Ovary (tissue), 7 donors: ENCODE measurements at regions not wholly inside any gene's neighbourhood (a gene's known extent, or its start where the extent isn't known, plus 50 kb on each side); places are given as distances from the start of the nearest gene placed in this dataset.

ENCODE experiments used
- DNase-seq, 5 donors: peaks; one replicate each; pipeline ENCODE4 v3.0.0-alpha.2; 2019 to 2020
- H3K27ac ChIP-seq, 2 donors: fragments of 200-600 bp; one replicate each; pipeline versions ENCODE4 v1.5.1 to v1.8.0; 2019 to 2022
- H3K27me3 ChIP-seq: fragments of 200-600 bp; one replicate; pipeline ENCODE4 v1.8.0; 2022
- H3K36me3 ChIP-seq: fragments of 200-600 bp; sonication (generic); one replicate; pipeline ENCODE4 v1.5.1; 2019
- H3K4me1 ChIP-seq: one replicate; pipeline ENCODE4 v1.8.1; 2013; ENCODE audit warnings: mild to moderate bottlenecking, moderate library complexity; ENCODE audit not compliant: insufficient read depth
- H3K4me3 ChIP-seq: fragments of 200-600 bp; sonication (generic); one replicate; pipeline ENCODE4 v1.5.1; 2017
- H3K9me3 ChIP-seq, 2 donors: fragments of 200-600 bp in 1 of 2; sonication (generic) in 1 of 2; one replicate each; pipeline versions ENCODE4 v1.5.1 to v1.8.1; 2013 to 2019; ENCODE audit warnings: mild to moderate bottlenecking in 1 of 2, moderate library complexity in 1 of 2
- EP300 ChIP-seq: sonication (generic); formaldehyde crosslinking; IDR thresholded peaks from one replicate; pipeline ENCODE4 v1.6.1; 2017; ENCODE audit warnings: antibody characterized with exemption
- POLR2A ChIP-seq: fragments of 450-650 bp; IDR thresholded peaks from one replicate; pipeline ENCODE4 v1.6.1; 2017; ENCODE audit warnings: antibody characterized with exemption, mild to moderate bottlenecking, moderate library complexity
- WGBS, 3 donors: extraction: QIAGEN DNeasy Blood & Tissue Kit in 1 of 3; methylation state at CpG; one replicate each; pipeline versions ENCODE4 v1.1.5 to v1.1.7; 2013 to 2017; 5-methylcytosine and 5-hydroxymethylcytosine counted together
- intact Hi-C, 4 donors: fragments of 100-400 bp; cut with DNase I; formaldehyde crosslinking; loops; one replicate each; pipeline versions ENCODE4 v1.11.0 to v1.15.1; 2022 to 2023
- TF ChIP-seq, protein P1 (sequence below), 3 donors: fragments of 450-650 bp in 2 of 3; fragments of 200-600 bp in 1 of 3; IDR thresholded peaks; one replicate each; pipeline versions ENCODE4 v1.5.1 to v1.8.0; 2016 to 2022; ENCODE audit warnings: antibody characterized with exemption in 3 of 3, mild to moderate bottlenecking in 1 of 3
- donor health status: DM: no; HTN: no; CAD: no; lungs with moderate emphysema.
- donor health status: DM: no; HTN: no; CAD: no.
- donor health status: Bipolar disorder and iron deficiency.
- donor health status: DM: no; HTN: no; CAD: no.
- donor health status: DM: yes; HTN: yes; CAD: no.

DNA sequence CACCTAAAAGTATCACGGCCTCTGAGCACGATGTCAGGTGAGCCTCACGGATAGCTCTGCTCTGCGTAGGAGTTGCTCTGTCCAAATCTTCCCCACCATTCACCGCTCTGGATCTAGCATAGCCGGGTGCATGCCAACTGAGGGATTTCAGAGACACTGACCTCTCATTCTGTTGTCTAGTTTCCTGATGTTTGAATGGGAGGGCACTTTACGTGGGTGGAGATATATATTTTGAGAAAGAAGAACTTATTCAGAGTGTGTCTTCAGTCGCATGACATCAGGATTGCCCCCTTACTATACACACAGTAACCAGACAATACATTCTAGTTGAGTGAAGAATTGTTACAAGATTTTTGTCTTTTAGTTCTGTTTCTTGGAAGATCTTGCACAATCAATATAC is 96.5 kb upstream of the CITED2 start:
- H3K9me3 ChIP-seq: no peaks in the 10 kb centered on the region
- H3K36me3 ChIP-seq: no peaks in the 10 kb centered on the region
- H3K4me1 ChIP-seq: peaks cover 19% of the 10 kb centered on the region
- no peak overlapping the region for H3K27ac ChIP-seq
- no peak overlapping the region for H3K4me3 ChIP-seq
- TF ChIP-seq POLR2A: no peak
- TF ChIP-seq, protein P1, sequence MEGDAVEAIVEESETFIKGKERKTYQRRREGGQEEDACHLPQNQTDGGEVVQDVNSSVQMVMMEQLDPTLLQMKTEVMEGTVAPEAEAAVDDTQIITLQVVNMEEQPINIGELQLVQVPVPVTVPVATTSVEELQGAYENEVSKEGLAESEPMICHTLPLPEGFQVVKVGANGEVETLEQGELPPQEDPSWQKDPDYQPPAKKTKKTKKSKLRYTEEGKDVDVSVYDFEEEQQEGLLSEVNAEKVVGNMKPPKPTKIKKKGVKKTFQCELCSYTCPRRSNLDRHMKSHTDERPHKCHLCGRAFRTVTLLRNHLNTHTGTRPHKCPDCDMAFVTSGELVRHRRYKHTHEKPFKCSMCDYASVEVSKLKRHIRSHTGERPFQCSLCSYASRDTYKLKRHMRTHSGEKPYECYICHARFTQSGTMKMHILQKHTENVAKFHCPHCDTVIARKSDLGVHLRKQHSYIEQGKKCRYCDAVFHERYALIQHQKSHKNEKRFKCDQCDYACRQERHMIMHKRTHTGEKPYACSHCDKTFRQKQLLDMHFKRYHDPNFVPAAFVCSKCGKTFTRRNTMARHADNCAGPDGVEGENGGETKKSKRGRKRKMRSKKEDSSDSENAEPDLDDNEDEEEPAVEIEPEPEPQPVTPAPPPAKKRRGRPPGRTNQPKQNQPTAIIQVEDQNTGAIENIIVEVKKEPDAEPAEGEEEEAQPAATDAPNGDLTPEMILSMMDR (IDR thresholded peaks at IDR 0.05): no peak
- no peak for TF ChIP-seq EP300
- DNase-seq: no peak
- no peaks in the 10 kb centered on the region for H3K27me3 ChIP-seq
- intact Hi-C loops: loop anchor here in 1 of 4 donors (10.0 kb wide), 1 partner anchor 96 kb away; the partner anchor contains the start of gene CITED2
- 91 to 97% (median 94%) methylated on average over 8 of the region's 8 CpGs for WGBS, 3 donors

DNA sequence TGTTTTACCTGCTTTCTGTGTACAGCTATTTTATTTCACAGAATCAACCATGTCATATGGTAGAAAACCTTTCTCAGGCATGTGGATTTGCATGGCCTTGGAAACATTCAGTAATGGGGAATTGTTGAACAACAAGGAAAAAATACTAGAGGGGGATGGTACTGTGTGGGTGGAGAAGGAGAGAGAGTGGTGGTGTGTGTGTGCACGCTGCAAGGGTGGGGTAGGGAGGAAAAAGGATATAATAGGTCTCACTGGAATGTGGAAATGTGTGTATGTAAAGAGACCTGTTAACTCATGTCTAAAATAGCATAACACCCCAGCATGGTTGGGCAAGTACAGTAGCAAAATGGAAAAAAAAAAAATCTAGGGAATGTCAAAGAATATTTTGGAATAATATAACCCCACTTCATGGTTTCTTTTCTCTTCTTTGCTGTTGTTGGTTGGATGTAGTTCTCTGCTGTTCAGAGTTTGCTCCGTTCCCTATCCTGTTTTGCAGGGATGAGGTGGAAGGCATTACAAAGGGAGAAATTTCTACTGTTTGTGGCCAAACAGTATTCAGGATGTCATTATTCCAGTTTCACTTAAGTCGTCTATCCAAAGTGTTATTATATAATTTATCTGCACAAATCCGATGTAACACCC is 93.9 kb upstream of the CITED2 start:
- no peak for DNase-seq
- H3K36me3 ChIP-seq: no peaks in the 10 kb centered on the region
- H3K27me3 ChIP-seq: no peaks in the 10 kb centered on the region
- 29 to 48% (median 39%) methylated on average over 4 of the region's 4 CpGs for WGBS, 3 donors
- peaks cover 14% of the 10 kb centered on the region for H3K4me1 ChIP-seq
- H3K9me3 ChIP-seq: no peaks in the 10 kb centered on the region
- peak overlapping the region in 1 of 2 donors; percentile 42 for H3K27ac ChIP-seq
- no peak overlapping the region for H3K4me3 ChIP-seq
- TF ChIP-seq, protein P1 (IDR thresholded peaks at IDR 0.05): no peak
- TF ChIP-seq POLR2A (no peak), EP300 (no peak)
- intact Hi-C loops: no loop called here

DNA sequence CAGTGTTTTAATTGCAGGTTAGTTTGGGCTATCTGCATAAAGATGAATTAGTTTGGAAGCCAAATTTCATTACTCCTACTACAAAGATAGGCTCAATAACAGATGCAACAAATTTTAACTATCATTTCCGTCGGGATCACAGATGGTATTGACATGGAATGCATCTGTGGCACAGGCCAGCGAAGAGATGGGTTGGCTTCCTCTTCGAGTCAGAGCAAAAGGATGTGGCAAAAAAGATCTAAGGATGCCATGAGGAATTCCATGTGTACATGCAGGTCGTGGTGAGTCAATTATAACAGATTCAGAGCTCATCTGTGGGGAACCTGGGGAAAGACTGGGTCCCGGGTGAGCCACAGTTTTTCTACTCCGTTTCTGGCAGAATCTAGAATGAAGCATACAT is 83.0 kb upstream of the CITED2 start:
- no peaks in the 10 kb centered on the region for H3K9me3 ChIP-seq
- TF ChIP-seq POLR2A (no peak), EP300 (no peak)
- TF ChIP-seq, protein P1 (IDR thresholded peaks at IDR 0.05): no peak
- intact Hi-C loops: no loop called here

DNA sequence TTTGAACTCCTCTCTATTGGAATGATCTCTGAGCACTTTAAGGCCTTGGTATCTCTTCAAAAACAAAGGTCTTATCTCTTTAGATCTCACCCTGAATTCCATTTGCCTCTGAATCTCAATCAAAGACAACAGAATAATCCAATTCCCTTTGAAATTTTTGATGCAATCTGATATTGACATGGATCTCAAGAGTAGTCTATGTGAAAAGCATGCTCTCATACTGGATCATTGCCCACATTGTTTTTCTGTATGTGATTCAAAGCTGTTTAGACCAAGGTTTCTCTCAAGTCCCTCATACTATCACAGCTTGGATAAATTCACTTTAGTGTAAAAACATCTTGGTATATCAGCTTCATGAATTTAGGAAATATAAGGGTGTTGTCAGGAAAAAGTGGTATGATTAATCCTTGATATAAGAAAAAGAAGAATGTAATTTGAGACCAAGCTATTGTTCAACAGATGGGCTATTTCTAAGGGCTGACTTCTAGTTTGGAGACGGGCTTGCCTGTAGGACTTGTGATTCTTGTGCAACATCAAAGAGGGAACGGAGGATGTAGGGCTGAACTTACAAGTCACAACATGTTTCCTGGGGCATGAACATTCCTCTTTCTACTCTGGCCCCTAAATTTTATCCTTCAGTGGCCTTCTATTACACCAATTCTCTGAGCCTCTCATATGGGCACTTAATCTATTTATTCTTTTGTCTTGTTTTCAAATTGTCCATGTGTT is 77.9 kb upstream of the CITED2 start:
- DNase-seq: no peak
- TF ChIP-seq, protein P1 (IDR thresholded peaks at IDR 0.05): no peak
- no peak for TF ChIP-seq EP300
- TF ChIP-seq POLR2A: no peak
- Histone ChIP-seq H3K4me3 (no peak overlapping the region), H3K27me3 (no peaks in the 10 kb centered on the region), H3K27ac (no peak overlapping the region), H3K4me1 (peaks cover 4% of the 10 kb centered on the region), H3K36me3 (no peaks in the 10 kb centered on the region), H3K9me3 (no peaks in the 10 kb centered on the region)
- intact Hi-C loops: no loop called here
- 47 to 56% (median 48%) methylated on average over 2 of the region's 2 CpGs for WGBS, 3 donors

More for the DNA sequence above, 83.0 kb upstream of the CITED2 start:
- no peak overlapping the region for H3K4me3 ChIP-seq
- DNase-seq: no peak
- no peak overlapping the region for H3K27ac ChIP-seq
- no peaks in the 10 kb centered on the region for H3K36me3 ChIP-seq
- 64 to 70% (median 65%) methylated on average over 7 of the region's 7 CpGs for WGBS, 3 donors
- no peaks in the 10 kb centered on the region for H3K27me3 ChIP-seq
- H3K4me1 ChIP-seq: peaks cover 2% of the 10 kb centered on the region
